HG02571 (cell line): ENCODE measurements at regions not wholly inside any gene's neighbourhood (a gene's known extent, or its start where the extent isn't known, plus 50 kb on each side); places are given as distances from the start of the nearest gene placed in this dataset.

Source experiments
- ATAC-seq: cut with Tn5 transposase; IDR thresholded peaks from one replicate; pipeline ENCODE4 v1.9.1; 2021; ENCODE audit warnings: mild to moderate bottlenecking, moderate library complexity; ENCODE audit not compliant: unreplicated experiment

DNA sequence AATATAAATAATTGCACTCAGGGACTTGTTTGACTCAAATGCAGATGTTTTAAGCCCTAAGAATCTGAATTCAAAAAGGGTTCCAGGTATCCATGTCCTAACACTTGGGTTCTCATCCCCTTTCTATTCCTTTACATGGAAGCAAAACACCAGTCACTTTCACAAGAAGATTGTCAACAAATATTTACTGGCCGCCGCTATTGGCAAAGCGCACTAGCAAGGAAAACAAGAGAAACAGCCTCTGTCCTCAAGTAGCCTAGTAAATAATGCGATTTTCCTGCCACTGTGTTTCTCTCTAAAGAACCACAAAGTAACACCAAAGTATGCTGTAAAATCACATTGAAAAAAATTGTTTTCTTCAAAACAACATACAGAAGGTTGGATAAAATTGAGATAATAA, 66.7 kb upstream of the EZH2 start:
- ATAC-seq: no peak

DNA sequence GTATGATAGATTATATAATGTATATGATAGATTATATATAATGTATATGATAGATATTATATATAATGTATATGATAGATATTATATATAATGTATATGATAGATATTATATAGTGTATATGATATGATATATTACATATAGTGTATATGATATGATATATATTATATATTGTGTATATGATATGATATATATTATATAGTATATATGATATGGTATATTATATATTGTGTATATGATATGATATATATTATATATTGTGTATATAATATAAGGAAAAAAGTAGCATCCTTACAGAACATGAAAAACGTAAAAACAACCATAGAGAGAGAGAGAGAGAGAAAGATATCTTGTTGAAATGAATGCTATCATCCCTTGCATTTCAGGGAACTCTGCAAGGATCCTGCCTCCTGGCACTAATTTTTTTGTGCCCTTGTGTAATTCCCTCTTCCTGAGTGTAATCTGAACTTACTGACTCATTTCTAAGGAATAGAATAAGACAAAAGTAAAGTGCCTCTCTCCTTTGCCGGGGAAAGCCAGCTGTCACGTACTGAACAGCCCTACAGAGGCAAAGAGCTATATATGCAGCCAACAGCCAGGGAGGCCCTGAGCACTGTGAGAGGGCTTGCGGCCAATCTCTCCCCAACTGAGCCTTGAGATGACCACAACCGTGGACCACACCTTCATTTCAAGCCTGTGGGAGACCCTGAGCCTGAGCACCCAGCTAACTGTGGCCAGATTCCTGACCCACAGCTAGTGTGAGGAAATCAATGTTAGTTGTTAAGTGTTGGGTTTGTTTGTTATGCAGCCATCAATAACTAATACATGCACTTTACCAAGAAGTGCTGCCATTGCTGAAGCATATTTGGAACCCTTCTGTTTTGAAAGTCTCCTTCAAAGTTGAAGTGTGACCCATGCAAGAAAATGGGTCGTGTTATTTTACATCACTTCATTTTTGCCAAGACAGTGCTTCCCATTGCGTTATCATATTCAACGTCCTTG, 61.1 kb upstream of the EZH2 start:
- no peak for ATAC-seq

DNA sequence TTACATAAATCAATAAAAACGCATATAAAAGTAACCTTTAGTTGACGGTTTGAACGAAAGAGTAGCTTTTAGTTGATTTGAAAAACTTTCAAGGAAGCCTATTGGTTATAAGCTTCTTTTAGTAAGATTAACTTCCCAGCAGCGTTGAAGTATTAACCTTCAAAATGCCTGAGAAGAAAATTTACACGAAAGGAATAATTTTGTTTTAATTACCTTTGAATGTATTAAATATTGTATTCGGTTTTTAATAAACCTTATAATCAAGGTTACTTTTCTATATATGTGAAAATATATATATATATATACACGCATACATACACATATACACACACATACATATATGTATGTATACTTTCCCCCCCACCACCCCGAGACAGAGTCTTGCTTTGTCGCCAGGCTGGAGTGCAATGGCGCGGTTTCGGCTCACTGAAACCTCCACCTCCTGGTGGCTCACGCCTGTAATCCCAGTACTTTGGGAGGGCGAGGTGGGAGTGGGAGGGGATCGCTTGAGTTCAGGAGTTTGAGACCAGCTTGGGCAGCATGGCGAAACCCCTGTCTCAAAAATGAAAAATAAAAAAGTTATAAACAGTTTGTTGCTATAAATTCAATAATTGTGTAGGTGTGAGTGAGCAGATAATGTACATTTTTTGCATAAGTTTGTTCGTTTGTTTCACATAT, 57.6 kb upstream of the EZH2 start:
- peak; percentile 37 for ATAC-seq

DNA sequence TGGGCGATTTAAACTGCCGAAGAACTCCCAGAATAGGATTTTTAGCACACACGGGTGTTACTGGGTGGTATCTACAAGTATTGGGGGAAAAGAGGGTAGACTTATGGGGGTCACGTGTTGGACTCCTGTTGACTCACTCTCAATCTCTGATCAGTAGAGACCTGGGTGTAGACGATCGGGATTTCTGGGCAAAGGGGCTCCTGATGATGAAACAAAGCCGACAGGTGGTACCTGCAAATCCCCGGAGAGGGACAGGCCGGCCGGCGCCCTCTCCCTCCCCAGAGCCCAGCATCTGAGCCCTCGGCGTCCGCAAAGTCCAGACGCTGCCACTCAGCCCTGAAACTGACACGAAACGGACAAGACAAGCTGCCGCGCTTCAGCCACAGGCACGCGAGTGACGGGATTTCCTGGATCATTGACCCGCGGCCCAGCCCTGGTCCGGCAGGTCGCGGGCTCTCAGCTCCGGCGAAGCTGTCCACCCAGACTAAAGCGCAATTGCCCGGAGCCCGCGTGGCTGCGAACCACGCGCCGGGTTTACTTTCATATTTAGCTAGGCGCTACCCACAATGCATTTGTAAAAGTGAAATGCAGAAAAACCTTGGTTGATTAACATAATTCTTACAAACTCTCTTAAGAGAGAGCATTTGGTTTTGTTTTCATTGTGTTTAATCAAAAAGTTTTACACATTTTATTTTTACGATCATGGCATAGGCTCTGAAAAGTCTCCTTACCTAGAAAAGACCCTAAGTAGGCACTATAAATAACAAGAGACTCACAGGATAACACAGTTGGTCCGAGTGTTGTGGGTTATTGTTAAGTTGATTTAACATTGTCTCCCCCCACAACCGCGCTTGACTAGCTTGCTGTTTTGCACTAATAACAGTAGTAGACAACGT, 56.9 kb upstream of the EZH2 start:
- ATAC-seq: peak; percentile 67

DNA sequence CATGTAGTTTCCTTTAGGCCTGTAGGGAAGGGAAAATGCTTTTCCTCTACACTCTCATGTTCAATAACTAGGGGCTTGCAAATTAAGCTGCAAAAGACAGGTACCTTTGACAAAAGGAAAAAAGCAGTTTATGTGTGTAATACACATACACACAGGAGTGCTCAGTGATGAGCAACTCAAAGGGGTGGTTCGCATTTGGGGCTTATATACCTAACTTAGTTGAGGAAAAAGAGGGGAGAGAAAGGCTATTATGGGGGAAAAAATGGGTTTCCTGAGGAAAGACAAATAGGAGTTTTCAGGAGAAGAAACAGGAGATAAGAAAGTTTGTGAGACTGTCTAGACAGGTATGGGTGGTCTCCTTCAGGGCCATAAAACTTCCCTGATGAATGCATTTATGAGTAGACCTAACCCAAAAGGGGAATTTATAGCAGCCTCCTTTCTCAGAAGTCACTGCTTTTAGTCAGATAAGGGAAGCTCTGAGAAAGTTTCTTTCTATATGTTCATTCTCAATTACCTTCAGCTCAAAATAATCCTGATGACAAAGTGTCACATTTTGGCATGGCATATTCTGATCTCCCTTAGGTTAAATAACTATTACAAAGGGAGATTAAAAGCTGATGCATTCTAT, 55.2 kb upstream of the EZH2 start:
- ATAC-seq: no peak

DNA sequence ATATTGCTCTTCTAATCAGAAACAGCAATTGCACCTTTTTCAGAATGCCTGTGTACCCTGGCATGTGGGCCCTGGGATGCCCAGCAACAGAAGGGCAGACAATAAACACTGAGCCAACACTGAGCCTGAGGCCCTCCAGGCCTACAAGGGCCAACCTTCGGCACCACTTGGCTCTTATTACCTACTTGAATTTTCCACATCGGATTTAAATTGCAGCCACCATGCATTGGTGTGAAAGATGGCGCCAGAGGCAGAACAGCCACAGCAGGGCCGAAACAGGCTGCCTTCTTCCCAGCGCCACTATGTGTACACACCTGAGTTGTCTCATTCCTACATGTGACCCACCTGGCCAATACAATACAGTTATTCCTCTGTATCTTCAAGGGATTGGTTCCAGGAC, 51.4 kb upstream of the EZH2 start:
- no peak for ATAC-seq
